ENCODE measurements at regions not wholly inside any gene's neighbourhood (a gene's known extent, or its start where the extent isn't known, plus 50 kb on each side); places are given as distances from the start of the nearest gene placed in this dataset.

DNA sequence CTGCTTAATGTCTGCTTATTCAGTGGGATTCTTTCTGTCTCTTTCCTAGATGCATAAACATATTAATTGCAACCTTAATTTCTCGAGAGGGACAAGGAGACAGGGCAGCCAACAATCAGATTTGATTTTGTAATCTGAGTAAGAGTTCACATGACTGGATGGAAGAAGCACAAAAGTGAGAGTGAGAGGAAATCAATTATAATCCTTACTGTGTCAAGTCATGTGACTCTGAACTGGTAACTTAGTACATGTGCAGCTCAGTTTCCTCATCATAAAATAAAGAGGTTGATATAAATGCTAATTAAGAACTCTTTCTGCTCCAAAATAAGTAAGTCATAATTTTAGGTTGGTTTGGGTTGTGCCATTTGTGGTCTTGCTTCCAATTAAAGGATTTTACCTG, 439.5 kb downstream of the AMY1C start:
- TF ChIP-seq, protein P1, sequence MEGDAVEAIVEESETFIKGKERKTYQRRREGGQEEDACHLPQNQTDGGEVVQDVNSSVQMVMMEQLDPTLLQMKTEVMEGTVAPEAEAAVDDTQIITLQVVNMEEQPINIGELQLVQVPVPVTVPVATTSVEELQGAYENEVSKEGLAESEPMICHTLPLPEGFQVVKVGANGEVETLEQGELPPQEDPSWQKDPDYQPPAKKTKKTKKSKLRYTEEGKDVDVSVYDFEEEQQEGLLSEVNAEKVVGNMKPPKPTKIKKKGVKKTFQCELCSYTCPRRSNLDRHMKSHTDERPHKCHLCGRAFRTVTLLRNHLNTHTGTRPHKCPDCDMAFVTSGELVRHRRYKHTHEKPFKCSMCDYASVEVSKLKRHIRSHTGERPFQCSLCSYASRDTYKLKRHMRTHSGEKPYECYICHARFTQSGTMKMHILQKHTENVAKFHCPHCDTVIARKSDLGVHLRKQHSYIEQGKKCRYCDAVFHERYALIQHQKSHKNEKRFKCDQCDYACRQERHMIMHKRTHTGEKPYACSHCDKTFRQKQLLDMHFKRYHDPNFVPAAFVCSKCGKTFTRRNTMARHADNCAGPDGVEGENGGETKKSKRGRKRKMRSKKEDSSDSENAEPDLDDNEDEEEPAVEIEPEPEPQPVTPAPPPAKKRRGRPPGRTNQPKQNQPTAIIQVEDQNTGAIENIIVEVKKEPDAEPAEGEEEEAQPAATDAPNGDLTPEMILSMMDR (IDR thresholded peaks at IDR 0.05; ENCODE audit: unreplicated experiment): no peak
- intact Hi-C loops (cut with micrococcal nuclease): no loop called here
- Mint-ChIP-seq H3K27ac (ENCODE audit: low read depth, unreplicated experiment) (no peak overlapping the region), H3K36me3 (ENCODE audit: insufficient read depth, unreplicated experiment) (no peaks in the 10 kb centered on the region), H3K4me3 (ENCODE audit: unreplicated experiment) (no peak overlapping the region), H3K27me3 (ENCODE audit: insufficient read depth, unreplicated experiment) (no peaks in the 10 kb centered on the region), H3K4me1 (ENCODE audit: insufficient read depth, unreplicated experiment) (no peaks in the 10 kb centered on the region), H3K9me3 (ENCODE audit: unreplicated experiment) (peaks cover 11% of the 10 kb centered on the region)
- DNase-seq (ENCODE audit: unreplicated experiment): no peak
- BruUV-seq (replicated peaks): no TSS peak
- POLR2A ChIA-PET: no interaction called here
- CTCF ChIA-PET: no interaction called here

- Mint-ChIP-seq H3K27me3 (ENCODE audit: insufficient read depth, unreplicated experiment) (no peaks in the 10 kb centered on the region), H3K27ac (ENCODE audit: low read depth, unreplicated experiment) (no peak overlapping the region), H3K9me3 (ENCODE audit: unreplicated experiment) (peaks cover 11% of the 10 kb centered on the region), H3K4me1 (ENCODE audit: insufficient read depth, unreplicated experiment) (no peaks in the 10 kb centered on the region), H3K36me3 (ENCODE audit: insufficient read depth, unreplicated experiment) (no peaks in the 10 kb centered on the region), H3K4me3 (ENCODE audit: unreplicated experiment) (no peak overlapping the region)
- POLR2A ChIA-PET: no interaction called here
- no peak for DNase-seq (ENCODE audit: unreplicated experiment)
- CTCF ChIA-PET: no interaction called here
- no TSS peak for BruUV-seq (replicated peaks)
- TF ChIP-seq, protein P1 (IDR thresholded peaks at IDR 0.05; ENCODE audit: unreplicated experiment): no peak
- intact Hi-C loops (cut with micrococcal nuclease): no loop called here
These were observed 441.1 kb downstream of the AMY1C start for GRCh38 chr1:104190821-104191220.

GRCh38 chr1:104195395-104195794, 445.7 kb downstream of the AMY1C start:
- Mint-ChIP-seq H3K4me1 (ENCODE audit: insufficient read depth, unreplicated experiment) (no peaks in the 10 kb centered on the region), H3K27me3 (ENCODE audit: insufficient read depth, unreplicated experiment) (no peaks in the 10 kb centered on the region), H3K27ac (ENCODE audit: low read depth, unreplicated experiment) (no peak overlapping the region), H3K4me3 (ENCODE audit: unreplicated experiment) (no peak overlapping the region), H3K36me3 (ENCODE audit: insufficient read depth, unreplicated experiment) (no peaks in the 10 kb centered on the region), H3K9me3 (ENCODE audit: unreplicated experiment) (peaks cover 11% of the 10 kb centered on the region)
- CTCF ChIA-PET: no interaction called here
- peak; percentile 70 for DNase-seq (ENCODE audit: unreplicated experiment)
- POLR2A ChIA-PET: no interaction called here
- BruUV-seq (replicated peaks): no TSS peak
- TF ChIP-seq, protein P1 (IDR thresholded peaks at IDR 0.05; ENCODE audit: unreplicated experiment): no peak
- intact Hi-C loops (cut with micrococcal nuclease): no loop called here

- DNase-seq (ENCODE audit: unreplicated experiment): no peak
- Mint-ChIP-seq H3K27me3 (ENCODE audit: insufficient read depth, unreplicated experiment) (no peaks in the 10 kb centered on the region), H3K27ac (ENCODE audit: low read depth, unreplicated experiment) (no peak overlapping the region), H3K36me3 (ENCODE audit: insufficient read depth, unreplicated experiment) (no peaks in the 10 kb centered on the region), H3K4me3 (ENCODE audit: unreplicated experiment) (no peak overlapping the region), H3K4me1 (ENCODE audit: insufficient read depth, unreplicated experiment) (no peaks in the 10 kb centered on the region), H3K9me3 (ENCODE audit: unreplicated experiment) (peaks cover 11% of the 10 kb centered on the region)
- CTCF ChIA-PET: no interaction called here
- intact Hi-C loops (cut with micrococcal nuclease): no loop called here
- BruUV-seq (replicated peaks): no TSS peak
- POLR2A ChIA-PET: no interaction called here
- TF ChIP-seq, protein P1 (IDR thresholded peaks at IDR 0.05; ENCODE audit: unreplicated experiment): no peak
These were observed 446.4 kb downstream of the AMY1C start for GRCh38 chr1:104196136-104196535.

Data from MCF 10A (cell line).